Heart right ventricle (tissue), 16 donors: ENCODE measurements at regions not wholly inside any gene's neighbourhood (a gene's known extent, or its start where the extent isn't known, plus 50 kb on each side); places are given as distances from the start of the nearest gene placed in this dataset.

Source experiments
- ATAC-seq, 8 donors: fragments of 200-7000 bp; cut with Tn5 transposase; one replicate each; pipeline ENCODE4 v1.9.1; 2020; ENCODE audit warnings: mild to moderate bottlenecking in 8 of 8, moderate library complexity in 8 of 8, moderate number of reproducible peaks in 1 of 8
- DNase-seq, 2 donors: peaks; one replicate each; pipeline ENCODE4 v3.0.0-alpha.2; 2020
- H3K27ac ChIP-seq, 10 donors: fragments of 200-600 bp; sonication (generic) in 2 of 10; one replicate each; pipeline versions ENCODE4 v1.5.0 to v1.8.0; 2020 to 2022; ENCODE audit warnings: mild to moderate bottlenecking in 3 of 10
- H3K27me3 ChIP-seq, 7 donors: fragments of 200-600 bp; one replicate each; pipeline ENCODE4 v1.8.0; 2021 to 2022; ENCODE audit warnings: mild to moderate bottlenecking in 2 of 7
- H3K36me3 ChIP-seq, 9 donors: fragments of 200-600 bp; sonication (generic) in 1 of 9; one replicate each; pipeline versions ENCODE4 v1.5.0 to v1.8.0; 2020 to 2022; ENCODE audit warnings: mild to moderate bottlenecking in 2 of 9
- H3K4me1 ChIP-seq, 9 donors: fragments of 200-600 bp; sonication (generic) in 1 of 9; one replicate each; pipeline versions ENCODE4 v1.5.0 to v1.8.0; 2020 to 2022; ENCODE audit warnings: mild to moderate bottlenecking in 4 of 9
- H3K4me3 ChIP-seq, 10 donors: fragments of 200-600 bp; sonication (generic) in 2 of 10; one replicate each; pipeline versions ENCODE4 v1.5.0 to v1.8.0; 2020 to 2022; ENCODE audit warnings: mild to moderate bottlenecking in 7 of 10, moderate library complexity in 2 of 10
- H3K9me3 ChIP-seq, 11 donors: fragments of 200-600 bp in 10 of 11; sonication (generic) in 2 of 11; one replicate each; pipeline versions ENCODE4 v1.5.0 to v1.8.0; 2013 to 2022; ENCODE audit warnings: mild to moderate bottlenecking in 2 of 11, control low read depth in 1 of 11, moderate library complexity in 1 of 11
- WGBS, 2 donors: extraction: QIAGEN DNeasy Blood & Tissue Kit; methylation state at CpG; one replicate each; pipeline ENCODE4 v1.1.7; 2013; ENCODE audit warnings: inconsistent platforms in 1 of 2; 5-methylcytosine and 5-hydroxymethylcytosine counted together
- intact Hi-C, 10 donors: fragments of 100-400 bp; cut with DNase I; formaldehyde crosslinking; loops; one replicate each; pipeline versions ENCODE4 v1.11.1 to v1.14.2; 2022
- TF ChIP-seq, protein P1 (sequence below), 9 donors: fragments of 200-600 bp; sonication (generic) in 2 of 9; IDR thresholded peaks; one replicate each; pipeline versions ENCODE4 v1.5.0 to v1.8.0; 2021 to 2022; ENCODE audit warnings: antibody characterized with exemption in 9 of 9, mild to moderate bottlenecking in 5 of 9, moderate library complexity in 1 of 9
- donor health status: Arrhythmogenic right ventricular cardiomyopathy.
- donor health status: ischemic (EF 13 %, LVEDD 7.1; RV severe dilation, severe dysfunction).
- donor health status: healthy with polysubstance abuse.
- donor health status: DM: no; HTN: yes; CAD: no.
- donor health status: DM: no; HTN: no; CAD: no.
- donor health status: ischemic (EF 25% LVEDD 6.9; RV normal size, moderate dysfunction).
- donor health status: ischemic (EF 25% LVEDD 5.7; RV mildly dilated, moderate dysfunction).
- donor health status: healthy.
- donor health status: DM: yes; HTN: yes; CAD: no.
- donor health status: Ischemic cardiomyopathy.
- donor health status: ischemic (EF 35%, LVEDD 5.7; RV mildly dilated, moderate dysfunction).
- donor health status: nonischemic (EF 11% LVEDD 7.7; RV severe dilation, severe dysfunction).
- donor health status: DM: yes; HTN: yes; CAD: no.
- donor health status: PGD.
- donor health status: ischemic (EF 29% LVEDD 5.4; RV normal size, mild dysfunction).
- donor health status: nonischemic (EF 23%, LVEDD 6.1; RV moderate dilation, normal function).

DNA sequence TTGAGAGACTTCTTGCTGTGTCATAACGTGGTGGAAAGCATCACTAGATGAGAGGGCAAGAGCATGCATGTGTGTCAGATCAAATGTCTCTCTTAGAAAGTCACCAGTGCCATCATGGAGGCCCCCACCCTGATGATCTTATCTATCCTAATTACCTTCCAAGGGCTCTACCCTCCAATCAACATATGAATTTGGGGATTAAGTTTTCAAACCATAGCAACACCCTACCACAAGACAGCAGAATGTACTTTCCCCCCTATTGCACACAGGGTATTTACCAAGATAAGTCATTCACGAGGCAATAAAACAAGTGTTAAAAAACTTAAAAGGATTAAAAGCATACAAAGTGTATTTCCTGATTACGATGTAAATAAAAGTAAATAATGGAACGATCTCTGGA, 515.6 kb downstream of the LMO4 start:
- H3K27ac ChIP-seq: no peak overlapping the region
- no peaks in the 10 kb centered on the region for H3K4me1 ChIP-seq
- 68 to 75% methylated on average over 4 of the region's 4 CpGs for WGBS, 2 donors
- no peak for ATAC-seq
- intact Hi-C loops: no loop called here
- no peaks in the 10 kb centered on the region for H3K36me3 ChIP-seq
- no peak for DNase-seq
- H3K4me3 ChIP-seq: no peak overlapping the region
- H3K9me3 ChIP-seq: no peaks in the 10 kb centered on the region
- H3K27me3 ChIP-seq: no peaks in the 10 kb centered on the region
- TF ChIP-seq, protein P1, sequence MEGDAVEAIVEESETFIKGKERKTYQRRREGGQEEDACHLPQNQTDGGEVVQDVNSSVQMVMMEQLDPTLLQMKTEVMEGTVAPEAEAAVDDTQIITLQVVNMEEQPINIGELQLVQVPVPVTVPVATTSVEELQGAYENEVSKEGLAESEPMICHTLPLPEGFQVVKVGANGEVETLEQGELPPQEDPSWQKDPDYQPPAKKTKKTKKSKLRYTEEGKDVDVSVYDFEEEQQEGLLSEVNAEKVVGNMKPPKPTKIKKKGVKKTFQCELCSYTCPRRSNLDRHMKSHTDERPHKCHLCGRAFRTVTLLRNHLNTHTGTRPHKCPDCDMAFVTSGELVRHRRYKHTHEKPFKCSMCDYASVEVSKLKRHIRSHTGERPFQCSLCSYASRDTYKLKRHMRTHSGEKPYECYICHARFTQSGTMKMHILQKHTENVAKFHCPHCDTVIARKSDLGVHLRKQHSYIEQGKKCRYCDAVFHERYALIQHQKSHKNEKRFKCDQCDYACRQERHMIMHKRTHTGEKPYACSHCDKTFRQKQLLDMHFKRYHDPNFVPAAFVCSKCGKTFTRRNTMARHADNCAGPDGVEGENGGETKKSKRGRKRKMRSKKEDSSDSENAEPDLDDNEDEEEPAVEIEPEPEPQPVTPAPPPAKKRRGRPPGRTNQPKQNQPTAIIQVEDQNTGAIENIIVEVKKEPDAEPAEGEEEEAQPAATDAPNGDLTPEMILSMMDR (IDR thresholded peaks at IDR 0.05): no peak

GRCh38 chr1:87851490-87851889, 522.8 kb downstream of the LMO4 start:
- Histone ChIP-seq H3K27ac (no peak overlapping the region), H3K27me3 (no peaks in the 10 kb centered on the region), H3K9me3 (no peaks in the 10 kb centered on the region), H3K4me3 (no peak overlapping the region), H3K36me3 (no peaks in the 10 kb centered on the region), H3K4me1 (peaks cover 0 to 4% (median 0%) of the 10 kb centered on the region in 9 donors)
- intact Hi-C loops: no loop called here
- no peak for DNase-seq
- no peak for ATAC-seq
- 86 to 88% methylated on average over 5 of the region's 5 CpGs for WGBS, 2 donors
- TF ChIP-seq, protein P1 (IDR thresholded peaks at IDR 0.05): no peak

- Histone ChIP-seq H3K9me3 (no peaks in the 10 kb centered on the region), H3K27me3 (no peaks in the 10 kb centered on the region), H3K4me3 (no peak overlapping the region), H3K27ac (no peak overlapping the region), H3K4me1 (peaks cover 0 to 4% (median 0%) of the 10 kb centered on the region in 9 donors), H3K36me3 (no peaks in the 10 kb centered on the region)
- DNase-seq (no peak), ATAC-seq (no peak)
- intact Hi-C loops: no loop called here
- 82 to 84% methylated on average over 4 of the region's 4 CpGs for WGBS, 2 donors
- TF ChIP-seq, protein P1 (IDR thresholded peaks at IDR 0.05): no peak
These were observed 523.9 kb downstream of the LMO4 start for GRCh38 chr1:87852410-87853161.

DNA sequence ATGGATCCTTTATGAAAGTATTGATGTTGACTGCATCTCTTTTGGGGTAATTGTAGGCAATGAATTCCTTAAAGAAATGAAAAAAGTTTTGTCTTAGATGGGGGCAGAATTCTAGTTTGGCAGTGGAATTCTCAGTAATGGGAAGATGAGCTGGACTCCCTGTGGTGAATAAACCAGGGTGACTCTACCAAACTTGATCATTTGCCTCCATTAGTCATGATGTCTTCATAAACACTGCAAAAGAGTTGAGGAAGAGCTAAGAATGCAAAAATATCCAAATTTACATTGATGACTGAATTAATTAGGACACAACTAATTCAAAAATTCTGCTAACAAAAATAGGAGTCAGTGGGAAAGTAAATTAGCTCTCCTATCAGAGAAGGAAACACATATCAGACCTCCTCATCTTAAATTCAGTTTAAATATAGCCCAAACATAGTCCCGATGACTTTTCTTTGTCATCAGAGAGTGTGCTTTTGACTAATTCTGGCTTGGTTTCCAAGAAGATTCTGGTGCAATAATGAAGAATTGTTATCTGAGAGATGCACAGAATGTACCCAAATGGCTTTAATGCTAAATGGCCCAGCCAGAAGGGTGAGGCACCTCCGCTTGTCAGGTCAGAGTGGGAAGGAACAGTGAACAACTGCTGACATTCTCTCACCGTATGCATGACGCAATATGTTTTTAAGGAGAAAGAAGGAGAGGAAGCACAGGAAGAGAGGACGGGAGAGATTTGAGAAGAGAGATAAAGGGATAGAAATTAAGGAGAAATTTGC, 525.1 kb downstream of the LMO4 start:
- ATAC-seq: peak in 2 of 8 donors; percentile 50 to 62
- 41 to 50% methylated on average over 5 of the region's 5 CpGs for WGBS, 2 donors

More for the DNA sequence above, 525.1 kb downstream of the LMO4 start:
- Histone ChIP-seq H3K9me3 (peaks cover 0 to 7% (median 0%) of the 10 kb centered on the region in 11 donors), H3K4me1 (peaks cover 0 to 4% (median 0%) of the 10 kb centered on the region in 9 donors), H3K36me3 (no peaks in the 10 kb centered on the region), H3K4me3 (no peak overlapping the region), H3K27ac (no peak overlapping the region), H3K27me3 (no peaks in the 10 kb centered on the region)
- intact Hi-C loops: no loop called here
- DNase-seq: no peak
- TF ChIP-seq, protein P1 (IDR thresholded peaks at IDR 0.05): no peak
